Activated naive CD8-positive, alpha-beta T cell treated with anti-CD3 and anti-CD28 coated beads, Interleukin-2, amount 50 U/mL, for 24 hours (primary cell): ENCODE measurements at regions not wholly inside any gene's neighbourhood (a gene's known extent, or its start where the extent isn't known, plus 50 kb on each side); places are given as distances from the start of the nearest gene placed in this dataset.
"Not testable (repeated sequence)": the region's sequence is repeated elsewhere in the genome, so short reads cannot be mapped to it uniquely, and the experiment has no call there.

Source experiments
- ATAC-seq: fragments of 150-1000 bp; cut with Tn5 transposase; one replicate; pipeline ENCODE4 v1.10.0; 2021
- DNase-seq: peaks from one replicate; pipeline ENCODE4 v3.0.0; 2021
- H3K27ac Mint-ChIP-seq: one replicate; pipeline ENCODE4 v1.8.0; 2021; ENCODE audit warnings: mild to moderate bottlenecking, mixed read lengths
- H3K27me3 Mint-ChIP-seq: one replicate; pipeline ENCODE4 v1.8.0; 2021; ENCODE audit warnings: mixed read lengths
- H3K36me3 Mint-ChIP-seq: one replicate; pipeline ENCODE4 v1.8.0; 2021; ENCODE audit warnings: low read depth, mixed read lengths
- H3K4me1 Mint-ChIP-seq: one replicate; pipeline ENCODE4 v1.8.0; 2021; ENCODE audit warnings: mixed read lengths
- H3K4me3 Mint-ChIP-seq: one replicate; pipeline ENCODE4 v1.8.0; 2021; ENCODE audit warnings: mild to moderate bottlenecking, moderate library complexity, mixed read lengths
- H3K9me3 Mint-ChIP-seq: one replicate; pipeline ENCODE4 v1.8.0; 2021; ENCODE audit warnings: mixed read lengths

DNA sequence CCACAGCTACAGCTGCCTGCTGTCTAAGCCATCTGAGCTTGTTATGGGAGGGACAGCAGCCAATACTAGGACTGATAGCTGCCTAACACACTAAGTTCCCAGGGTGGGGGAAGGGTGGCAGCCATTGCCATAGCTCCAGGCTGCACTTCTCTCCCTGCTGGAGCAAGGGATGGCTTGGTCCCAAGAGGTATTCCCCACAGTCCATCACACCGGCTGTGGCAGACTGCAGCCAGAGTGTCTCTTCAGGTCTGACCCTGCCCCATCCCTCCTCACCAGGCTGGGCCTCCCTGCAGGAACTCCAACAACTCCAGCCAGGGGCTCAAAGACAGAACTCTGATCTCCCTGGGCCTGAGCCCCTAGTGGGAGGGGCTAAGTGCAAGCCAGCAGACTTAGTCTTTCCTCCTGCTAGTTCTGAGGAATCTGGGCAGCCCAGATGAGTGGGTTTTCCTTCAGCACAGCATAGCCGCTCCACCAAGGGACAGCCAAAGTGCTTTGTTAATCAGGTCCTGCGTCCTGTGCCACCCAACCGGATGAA is 632.1 kb downstream of the SOCS6 start:
- H3K27ac Mint-ChIP-seq = no peak overlapping the region
- H3K4me3 Mint-ChIP-seq = no peak overlapping the region
- no peaks in the 10 kb centered on the region for H3K36me3 Mint-ChIP-seq
- H3K4me1 Mint-ChIP-seq = no peaks in the 10 kb centered on the region
- H3K27me3 Mint-ChIP-seq = no peaks in the 10 kb centered on the region
- H3K9me3 Mint-ChIP-seq = peaks cover 21% of the 10 kb centered on the region
- ATAC-seq (no peak), DNase-seq (no peak)

- peaks cover 8% of the 10 kb centered on the region for H3K9me3 Mint-ChIP-seq
- H3K36me3 Mint-ChIP-seq = no peaks in the 10 kb centered on the region
- H3K4me3 Mint-ChIP-seq = no peak overlapping the region
- no peaks in the 10 kb centered on the region for H3K27me3 Mint-ChIP-seq
- DNase-seq (no peak), ATAC-seq (no peak)
- no peak overlapping the region for H3K27ac Mint-ChIP-seq
- H3K4me1 Mint-ChIP-seq = peaks cover 2% of the 10 kb centered on the region
Observed at GRCh38 chr18:70907673-70908072, 618.8 kb downstream of the SOCS6 start.

GRCh38 chr18:70892381-70892780 is 603.5 kb downstream of the SOCS6 start:
- no peak for ATAC-seq
- Mint-ChIP-seq H3K36me3 (no peaks in the 10 kb centered on the region), H3K4me3 (no peak overlapping the region), H3K27ac (no peak overlapping the region), H3K9me3 (peaks cover 9% of the 10 kb centered on the region), H3K27me3 (no peaks in the 10 kb centered on the region), H3K4me1 (no peaks in the 10 kb centered on the region)
- no peak for DNase-seq

DNA sequence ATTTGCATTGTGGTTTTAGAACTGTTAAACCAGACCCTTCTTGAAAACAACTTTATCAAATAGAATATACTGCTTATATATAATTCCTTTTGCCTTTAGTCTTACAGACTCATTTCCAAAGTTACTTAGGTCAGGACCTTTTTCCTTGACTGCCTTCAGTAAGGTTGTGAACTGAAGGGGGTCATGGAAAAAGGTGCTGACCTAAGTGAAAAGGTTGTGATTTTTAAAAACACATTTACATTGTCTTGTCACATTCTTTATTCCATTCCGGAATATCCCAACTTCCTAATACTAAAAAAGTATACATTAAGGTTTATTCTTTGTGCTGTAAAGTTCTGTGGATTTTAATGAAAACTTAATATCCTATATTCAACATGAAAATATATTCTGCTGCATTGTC is 581.4 kb downstream of the SOCS6 start:
- Mint-ChIP-seq H3K27me3 (no peaks in the 10 kb centered on the region), H3K27ac (no peak overlapping the region)
- ATAC-seq = no peak

DNA sequence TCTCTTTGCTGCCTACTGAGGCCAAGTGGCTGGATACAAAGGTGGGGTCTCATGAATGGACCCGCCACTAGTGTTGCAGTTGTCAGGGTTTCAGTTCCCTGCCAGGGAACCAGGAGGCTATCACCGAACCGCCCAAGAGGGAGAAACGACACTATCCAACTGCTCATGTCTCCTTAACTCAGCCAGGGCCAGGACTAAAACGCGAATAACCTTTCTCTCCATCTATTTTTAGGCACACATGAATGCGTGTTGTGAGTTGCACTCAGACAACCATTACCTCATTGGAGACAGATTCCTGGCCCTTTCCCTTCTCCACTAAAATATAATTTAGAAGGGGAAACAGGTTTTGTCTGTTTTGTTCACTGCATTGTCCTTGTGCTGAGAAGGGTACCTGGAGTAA is 559.5 kb downstream of the SOCS6 start:
- no peaks in the 10 kb centered on the region for H3K9me3 Mint-ChIP-seq
- ATAC-seq = no peak
- DNase-seq = no peak
- H3K27ac Mint-ChIP-seq = no peak overlapping the region
- no peaks in the 10 kb centered on the region for H3K36me3 Mint-ChIP-seq
- H3K4me3 Mint-ChIP-seq = no peak overlapping the region
- H3K4me1 Mint-ChIP-seq = no peaks in the 10 kb centered on the region
- no peaks in the 10 kb centered on the region for H3K27me3 Mint-ChIP-seq

More for the DNA sequence above, 581.4 kb downstream of the SOCS6 start:
- H3K4me3 Mint-ChIP-seq = no peak overlapping the region
- no peaks in the 10 kb centered on the region for H3K4me1 Mint-ChIP-seq
- peaks cover 2% of the 10 kb centered on the region for H3K36me3 Mint-ChIP-seq
- no peak for DNase-seq
- peaks cover 9% of the 10 kb centered on the region for H3K9me3 Mint-ChIP-seq

- no peaks in the 10 kb centered on the region for H3K4me1 Mint-ChIP-seq
- H3K9me3 Mint-ChIP-seq = peaks cover 1% of the 10 kb centered on the region
- DNase-seq (no peak), ATAC-seq (no peak)
- no peaks in the 10 kb centered on the region for H3K27me3 Mint-ChIP-seq
- no peak overlapping the region for H3K4me3 Mint-ChIP-seq
- H3K36me3 Mint-ChIP-seq = no peaks in the 10 kb centered on the region
- H3K27ac Mint-ChIP-seq = no peak overlapping the region
Observed at GRCh38 chr18:70840649-70841048, 551.8 kb downstream of the SOCS6 start.

DNA sequence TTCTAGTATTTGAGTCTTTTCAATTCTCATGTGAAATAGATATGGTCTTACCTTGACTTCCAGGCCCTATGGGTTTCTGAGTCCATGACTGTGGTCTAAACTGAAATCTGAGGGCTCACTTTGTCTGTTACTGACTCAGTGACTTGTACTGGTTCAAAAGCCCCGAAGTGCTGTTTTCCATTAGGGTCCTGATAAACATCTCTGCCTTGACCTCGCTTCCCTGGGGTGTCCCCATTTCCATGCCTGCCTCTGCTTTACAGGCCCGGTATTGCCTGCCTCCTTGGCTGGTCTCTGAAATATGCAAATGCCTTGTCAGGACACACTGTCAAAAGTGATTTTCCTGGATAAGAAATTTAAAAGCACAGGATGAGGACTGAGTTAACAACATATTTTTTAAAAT is 538.8 kb downstream of the SOCS6 start:
- peaks cover 8% of the 10 kb centered on the region for H3K9me3 Mint-ChIP-seq
- no peak for DNase-seq
- H3K27me3 Mint-ChIP-seq = no peaks in the 10 kb centered on the region
- H3K4me1 Mint-ChIP-seq = no peaks in the 10 kb centered on the region
- H3K36me3 Mint-ChIP-seq = no peaks in the 10 kb centered on the region
- ATAC-seq = no peak
- no peak overlapping the region for H3K4me3 Mint-ChIP-seq
- no peak overlapping the region for H3K27ac Mint-ChIP-seq

DNA sequence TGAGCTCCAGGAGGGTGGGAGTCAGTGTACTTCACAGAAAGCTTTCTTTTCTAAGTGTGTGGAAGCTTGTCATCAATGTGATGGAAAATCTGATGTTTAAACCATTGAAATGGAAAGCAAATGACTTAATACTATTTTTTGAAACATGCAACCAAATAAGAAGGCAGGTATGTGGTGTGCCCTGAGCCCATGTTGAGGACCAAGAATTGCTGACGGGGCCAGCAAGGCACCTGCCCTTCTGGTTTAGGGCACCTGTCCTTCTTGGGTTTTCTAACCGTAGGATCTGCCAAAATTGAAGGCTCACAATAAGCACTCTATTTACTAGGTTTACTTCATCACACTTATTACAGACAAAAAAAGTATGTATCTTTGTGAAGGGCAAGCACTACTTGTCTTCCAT is 537.7 kb downstream of the SOCS6 start:
- H3K4me1 Mint-ChIP-seq = no peaks in the 10 kb centered on the region
- no peak overlapping the region for H3K27ac Mint-ChIP-seq
- no peak for ATAC-seq
- no peak for DNase-seq
- H3K4me3 Mint-ChIP-seq = no peak overlapping the region
- peaks cover 4% of the 10 kb centered on the region for H3K9me3 Mint-ChIP-seq
- H3K27me3 Mint-ChIP-seq = no peaks in the 10 kb centered on the region
- no peaks in the 10 kb centered on the region for H3K36me3 Mint-ChIP-seq

- Mint-ChIP-seq H3K27me3 (no peaks in the 10 kb centered on the region), H3K4me3 (no peak overlapping the region), H3K36me3 (no peaks in the 10 kb centered on the region), H3K9me3 (peaks cover 4% of the 10 kb centered on the region), H3K27ac (no peak overlapping the region), H3K4me1 (no peaks in the 10 kb centered on the region)
- ATAC-seq = no peak
- no peak for DNase-seq
Observed at GRCh38 chr18:70822691-70823090, 533.8 kb downstream of the SOCS6 start.

DNA sequence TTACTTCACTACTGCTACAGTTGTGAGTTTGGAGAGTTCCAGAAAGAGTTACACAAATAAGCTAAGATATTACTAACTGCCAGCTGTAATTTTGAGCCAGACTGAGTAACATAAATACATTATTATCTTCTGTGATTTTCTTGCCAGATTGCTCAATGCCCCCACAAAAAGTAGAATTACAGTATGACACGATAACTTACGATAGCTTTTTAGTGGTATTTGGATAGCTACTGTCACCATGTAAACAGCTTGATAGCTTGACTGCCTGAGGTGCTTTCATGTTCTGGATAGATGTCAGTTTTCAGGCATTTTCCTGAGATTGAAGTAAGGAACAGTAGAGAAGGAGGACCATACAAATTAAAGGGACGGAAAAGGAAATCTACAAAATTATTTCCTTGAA is 533.3 kb downstream of the SOCS6 start:
- Mint-ChIP-seq H3K27ac (no peak overlapping the region), H3K4me3 (no peak overlapping the region), H3K4me1 (no peaks in the 10 kb centered on the region), H3K27me3 (no peaks in the 10 kb centered on the region), H3K36me3 (no peaks in the 10 kb centered on the region), H3K9me3 (peaks cover 4% of the 10 kb centered on the region)
- ATAC-seq = no peak
- DNase-seq = no peak

- no peaks in the 10 kb centered on the region for H3K4me1 Mint-ChIP-seq
- no peak overlapping the region for H3K27ac Mint-ChIP-seq
- no peak overlapping the region for H3K4me3 Mint-ChIP-seq
- H3K9me3 Mint-ChIP-seq = peaks cover 32% of the 10 kb centered on the region
- H3K27me3 Mint-ChIP-seq = no peaks in the 10 kb centered on the region
- H3K36me3 Mint-ChIP-seq = no peaks in the 10 kb centered on the region
- DNase-seq (no peak), ATAC-seq (no peak)
Observed at GRCh38 chr18:70808481-70809056, 519.7 kb downstream of the SOCS6 start.

DNA sequence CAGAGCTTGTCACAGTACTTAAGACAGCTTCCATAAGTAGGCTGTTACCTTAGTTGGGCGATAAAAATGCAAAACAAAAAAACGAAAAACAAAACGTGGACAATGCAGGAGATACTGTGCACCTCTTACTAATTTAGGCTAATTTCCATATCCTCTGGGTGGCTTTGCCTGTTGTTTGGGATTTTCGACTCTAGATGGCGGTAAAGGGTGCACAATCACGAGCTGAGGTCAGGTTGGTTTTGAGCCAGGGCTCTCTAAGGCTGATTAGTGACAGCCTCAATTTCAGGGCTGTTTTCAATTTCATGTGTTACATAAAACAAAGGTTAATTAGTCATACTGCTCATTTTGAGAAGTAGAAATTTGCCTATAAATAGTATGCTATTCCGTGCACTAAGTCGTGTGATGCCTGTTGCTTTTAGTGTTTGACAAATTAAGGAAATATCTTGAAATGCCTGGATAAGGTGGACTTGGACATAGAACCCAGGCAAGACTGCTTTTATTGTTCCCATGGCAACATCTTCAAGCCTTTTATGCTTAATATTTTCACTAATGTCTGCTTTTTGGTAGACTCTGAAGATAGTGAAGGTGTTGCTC is 493.1 kb downstream of the SOCS6 start:
- ATAC-seq = peak; percentile 78
- Mint-ChIP-seq H3K27ac (no peak overlapping the region), H3K36me3 (no peaks in the 10 kb centered on the region), H3K27me3 (no peaks in the 10 kb centered on the region), H3K4me3 (no peak overlapping the region), H3K9me3 (peaks cover 4% of the 10 kb centered on the region), H3K4me1 (peaks cover 3% of the 10 kb centered on the region)
- peak; percentile 65 for DNase-seq

DNA sequence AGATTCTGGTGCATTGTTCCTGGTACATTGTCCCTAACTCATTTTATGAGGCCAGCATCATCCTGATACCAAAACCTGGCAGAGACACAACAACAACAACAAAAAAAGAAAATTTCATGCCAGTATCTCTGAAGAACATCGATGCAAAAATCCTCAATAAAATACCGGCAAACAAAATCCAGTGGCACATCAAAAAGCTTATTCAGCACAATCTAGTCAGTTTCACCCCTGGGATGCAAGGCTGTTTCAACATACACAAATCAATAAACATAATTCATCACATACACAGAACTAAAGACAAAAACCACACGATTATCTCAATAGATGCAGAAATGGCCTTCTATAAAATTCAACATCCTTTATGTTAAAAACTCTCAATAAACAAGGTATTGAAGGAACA is 477.4 kb downstream of the SOCS6 start:
- not testable (repeated sequence) for H3K4me1 Mint-ChIP-seq, ATAC-seq, H3K36me3 Mint-ChIP-seq, H3K27me3 Mint-ChIP-seq, H3K27ac Mint-ChIP-seq, DNase-seq, H3K4me3 Mint-ChIP-seq
- H3K9me3 Mint-ChIP-seq = peaks cover 13% of the 10 kb centered on the region

GRCh38 chr18:70762812-70763211 is 474.0 kb downstream of the SOCS6 start:
- Mint-ChIP-seq H3K36me3 (no peaks in the 10 kb centered on the region), H3K27me3 (no peaks in the 10 kb centered on the region), H3K27ac (no peak overlapping the region), H3K4me1 (no peaks in the 10 kb centered on the region), H3K9me3 (peaks cover 14% of the 10 kb centered on the region), H3K4me3 (no peak overlapping the region)
- no peak for DNase-seq
- no peak for ATAC-seq

DNA sequence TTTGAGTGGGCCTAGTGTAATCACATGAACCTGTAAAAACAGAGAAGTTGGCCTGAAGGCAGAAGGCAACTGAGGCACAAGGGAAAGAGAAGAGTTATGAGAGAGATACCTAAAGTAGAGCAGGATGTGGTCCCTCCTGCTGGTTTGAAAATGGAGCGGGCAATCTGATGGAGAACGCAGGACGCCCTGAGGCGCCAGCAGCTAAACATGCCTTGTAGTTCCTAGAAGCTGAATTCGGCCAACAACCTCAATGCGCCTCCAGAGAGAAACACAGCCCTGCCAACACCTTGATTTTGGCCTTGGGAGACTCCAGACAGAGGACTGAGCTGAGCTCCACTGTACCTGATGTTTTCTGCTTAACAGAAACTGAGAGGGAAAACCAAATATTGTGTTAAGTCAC is 469.9 kb downstream of the SOCS6 start:
- Mint-ChIP-seq H3K36me3 (no peaks in the 10 kb centered on the region), H3K4me3 (no peak overlapping the region), H3K9me3 (peaks cover 22% of the 10 kb centered on the region), H3K27me3 (no peaks in the 10 kb centered on the region), H3K4me1 (no peaks in the 10 kb centered on the region), H3K27ac (no peak overlapping the region)
- ATAC-seq (no peak), DNase-seq (no peak)

DNA sequence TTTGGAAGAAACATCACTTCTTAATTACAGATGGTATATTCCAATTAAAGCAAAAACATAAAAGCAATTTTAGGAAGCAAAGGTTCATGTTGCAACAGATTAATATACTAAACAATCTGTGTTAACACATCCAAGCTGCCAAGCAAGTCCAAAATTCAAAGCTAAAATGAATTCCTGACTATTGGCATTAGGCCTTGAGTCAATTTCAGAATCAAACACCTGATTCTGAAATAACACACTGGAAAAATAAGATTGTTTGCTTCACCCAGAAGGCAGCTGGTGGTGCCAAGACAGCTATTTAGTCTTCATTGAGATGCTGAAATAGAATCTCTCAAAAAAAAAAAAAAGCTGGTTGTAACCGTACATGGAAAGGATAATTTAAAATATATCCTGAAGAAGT is 465.6 kb downstream of the SOCS6 start:
- no peaks in the 10 kb centered on the region for H3K36me3 Mint-ChIP-seq
- peaks cover 19% of the 10 kb centered on the region for H3K9me3 Mint-ChIP-seq
- H3K27ac Mint-ChIP-seq = no peak overlapping the region
- no peak overlapping the region for H3K4me3 Mint-ChIP-seq
- no peaks in the 10 kb centered on the region for H3K4me1 Mint-ChIP-seq
- H3K27me3 Mint-ChIP-seq = no peaks in the 10 kb centered on the region
- no peak for ATAC-seq
- DNase-seq = no peak
